GM12892 (cell line): ENCODE measurements at regions not wholly inside any gene's neighbourhood (a gene's known extent, or its start where the extent isn't known, plus 50 kb on each side); places are given as distances from the start of the nearest gene placed in this dataset.

Source experiments
- POLR2A ChIP-seq: IDR thresholded peaks from 2 replicates; pipeline ENCODE4 v1.6.1; 2011; ENCODE audit warnings: low read depth, low read length, control low read depth
- POLR2AphosphoS5 ChIP-seq: IDR thresholded peaks from 2 replicates; pipeline ENCODE4 v1.6.1; 2011; ENCODE audit warnings: low read depth, low read length, control low read depth
- TAF1 ChIP-seq: IDR thresholded peaks from 2 replicates; pipeline ENCODE4 v1.6.1; 2011; ENCODE audit warnings: low read depth, mild to moderate bottlenecking, control low read depth, low read length, borderline replicate concordance

DNA sequence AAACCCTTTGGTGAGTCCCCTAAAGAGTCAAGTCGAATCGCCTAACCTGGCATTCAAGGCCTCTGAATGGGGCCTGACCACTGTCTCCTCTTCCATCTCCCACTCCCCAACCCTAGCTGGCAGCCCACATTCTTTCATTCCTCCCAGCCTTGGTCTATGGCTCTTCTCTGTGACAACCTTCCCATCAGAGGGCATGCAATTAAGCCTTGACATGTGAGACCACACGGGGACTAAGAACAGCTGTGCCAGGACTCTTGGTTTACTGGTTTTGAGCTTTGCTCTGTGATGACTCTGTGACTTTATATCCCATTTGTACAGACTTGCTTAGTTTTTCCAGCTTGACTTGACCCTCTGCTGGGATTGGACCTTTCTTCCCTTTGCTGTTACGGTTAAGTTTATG, 116.6 kb downstream of the BUB3 start:
- TF ChIP-seq POLR2A (no peak), TAF1 (no peak), POLR2AphosphoS5 (no peak)
